ENCODE measurements at regions not wholly inside any gene's neighbourhood (a gene's known extent, or its start where the extent isn't known, plus 50 kb on each side); places are given as distances from the start of the nearest gene placed in this dataset.

- intact Hi-C loops (cut with DNase I), result no loop called here
- Histone ChIP-seq H3K4me1 (no peaks in the 10 kb centered on the region), H3K36me3 (no peaks in the 10 kb centered on the region), H3K27me3 (no peaks in the 10 kb centered on the region), H3K27ac (no peak overlapping the region), H3K9me3 (no peaks in the 10 kb centered on the region), H3K4me3 (no peak overlapping the region)
- no peak for TF ChIP-seq CTCF (IDR thresholded peaks at IDR 0.05)
- DNase-seq (no peak), ATAC-seq (no peak)
Observed at GRCh38 chr10:59068581-59069191, 107.8 kb upstream of the PHYHIPL start.

- ATAC-seq (no peak), DNase-seq (no peak)
- no peaks in the 10 kb centered on the region for H3K36me3 ChIP-seq
- intact Hi-C loops (cut with DNase I), result no loop called here
- no peaks in the 10 kb centered on the region for H3K9me3 ChIP-seq
- no peaks in the 10 kb centered on the region for H3K27me3 ChIP-seq
- H3K4me3 ChIP-seq, result no peak overlapping the region
- TF ChIP-seq CTCF (IDR thresholded peaks at IDR 0.05), result no peak
- H3K4me1 ChIP-seq, result no peaks in the 10 kb centered on the region
- H3K27ac ChIP-seq, result no peak overlapping the region
Observed at GRCh38 chr10:59072038-59072437, 104.4 kb upstream of the PHYHIPL start.

GRCh38 chr10:59073456-59074053 is 102.9 kb upstream of the PHYHIPL start:
- no peak for TF ChIP-seq CTCF (IDR thresholded peaks at IDR 0.05)
- Histone ChIP-seq H3K4me3 (no peak overlapping the region), H3K27me3 (no peaks in the 10 kb centered on the region), H3K4me1 (no peaks in the 10 kb centered on the region), H3K27ac (no peak overlapping the region), H3K9me3 (no peaks in the 10 kb centered on the region), H3K36me3 (no peaks in the 10 kb centered on the region)
- DNase-seq, result peak in 1 of 4 donors; percentile 38
- intact Hi-C loops (cut with DNase I), result no loop called here
- ATAC-seq, result peak; percentile 79

- TF ChIP-seq CTCF (IDR thresholded peaks at IDR 0.05), result no peak
- intact Hi-C loops (cut with DNase I), result no loop called here
- DNase-seq (no peak), ATAC-seq (no peak)
- no peaks in the 10 kb centered on the region for H3K27me3 ChIP-seq
- no peaks in the 10 kb centered on the region for H3K9me3 ChIP-seq
- no peaks in the 10 kb centered on the region for H3K36me3 ChIP-seq
- H3K4me3 ChIP-seq, result no peak overlapping the region
- H3K27ac ChIP-seq, result no peak overlapping the region
- no peaks in the 10 kb centered on the region for H3K4me1 ChIP-seq
Observed at GRCh38 chr10:59075576-59075975, 100.9 kb upstream of the PHYHIPL start.

- intact Hi-C loops (cut with DNase I), result no loop called here
- DNase-seq (no peak), ATAC-seq (no peak)
- Histone ChIP-seq H3K4me1 (no peaks in the 10 kb centered on the region), H3K27ac (no peak overlapping the region), H3K9me3 (no peaks in the 10 kb centered on the region), H3K27me3 (no peaks in the 10 kb centered on the region), H3K4me3 (no peak overlapping the region), H3K36me3 (no peaks in the 10 kb centered on the region)
- no peak for TF ChIP-seq CTCF (IDR thresholded peaks at IDR 0.05)
Observed at GRCh38 chr10:59077855-59078254, 98.6 kb upstream of the PHYHIPL start.

Data from left lung (tissue), 4 donors.